CD4-positive, alpha-beta T cell treated with Interleukin-17A for 4 hours (primary cell): ENCODE measurements at regions not wholly inside any gene's neighbourhood (a gene's known extent, or its start where the extent isn't known, plus 50 kb on each side); places are given as distances from the start of the nearest gene placed in this dataset.
"Not testable (repeated sequence)": the region's sequence is repeated elsewhere in the genome, so short reads cannot be mapped to it uniquely, and the experiment has no call there.

Experiments
- DNase-seq: peaks from one replicate; pipeline ENCODE4 v3.0.0-alpha.2; 2020; ENCODE audit warnings: mixed read lengths

DNA sequence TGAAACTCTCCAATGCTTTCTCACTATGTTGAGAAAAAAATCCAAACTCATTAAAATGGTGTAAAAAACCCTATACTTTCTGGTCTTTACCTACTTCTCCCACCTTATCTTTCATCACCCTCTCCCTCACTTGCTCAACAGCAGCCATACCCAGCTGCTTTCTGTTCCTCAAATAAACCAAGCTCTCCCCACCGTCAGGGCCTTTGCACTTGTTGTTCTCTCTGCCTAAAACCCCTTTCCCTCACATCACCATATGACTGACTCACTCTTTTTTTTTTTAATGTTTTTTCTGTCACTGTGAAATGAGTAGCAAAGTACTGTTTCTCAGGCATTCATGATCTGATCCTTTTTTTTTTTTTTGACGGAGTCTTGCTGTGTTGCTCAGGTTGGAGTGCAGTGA, 122.3 kb upstream of the TMEM164 start:
- DNase-seq = no peak

DNA sequence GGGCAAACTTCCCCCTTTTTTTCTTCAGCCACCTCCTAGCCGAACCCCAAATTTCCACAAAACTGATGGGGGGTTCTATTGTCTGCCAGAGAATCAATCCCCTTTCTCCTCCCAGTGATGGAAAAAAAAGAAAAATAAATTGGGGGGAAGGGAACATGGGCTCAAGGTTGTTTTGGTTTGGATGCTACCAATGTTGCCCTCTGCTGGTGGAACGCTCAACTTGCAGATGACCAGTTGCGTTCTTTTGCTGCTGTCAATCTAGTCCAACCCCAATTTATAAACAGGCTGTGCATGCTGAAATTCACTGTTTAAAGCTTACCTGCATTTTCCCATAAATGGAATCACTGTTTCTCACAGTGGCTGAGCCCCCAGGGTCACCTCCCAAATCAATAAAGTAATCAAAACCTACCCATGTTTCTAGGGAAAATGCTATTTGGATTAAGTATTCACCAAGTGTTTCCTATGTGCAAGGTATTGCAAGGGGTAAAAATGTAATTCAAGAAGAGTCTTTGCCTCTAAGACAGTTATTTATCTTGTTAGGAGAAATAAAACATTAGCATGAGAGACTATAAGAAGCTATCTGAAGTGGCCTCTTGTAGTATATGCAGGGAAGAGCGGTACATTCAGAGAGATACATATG, 116.7 kb upstream of the TMEM164 start:
- DNase-seq = peak; percentile 41

DNA sequence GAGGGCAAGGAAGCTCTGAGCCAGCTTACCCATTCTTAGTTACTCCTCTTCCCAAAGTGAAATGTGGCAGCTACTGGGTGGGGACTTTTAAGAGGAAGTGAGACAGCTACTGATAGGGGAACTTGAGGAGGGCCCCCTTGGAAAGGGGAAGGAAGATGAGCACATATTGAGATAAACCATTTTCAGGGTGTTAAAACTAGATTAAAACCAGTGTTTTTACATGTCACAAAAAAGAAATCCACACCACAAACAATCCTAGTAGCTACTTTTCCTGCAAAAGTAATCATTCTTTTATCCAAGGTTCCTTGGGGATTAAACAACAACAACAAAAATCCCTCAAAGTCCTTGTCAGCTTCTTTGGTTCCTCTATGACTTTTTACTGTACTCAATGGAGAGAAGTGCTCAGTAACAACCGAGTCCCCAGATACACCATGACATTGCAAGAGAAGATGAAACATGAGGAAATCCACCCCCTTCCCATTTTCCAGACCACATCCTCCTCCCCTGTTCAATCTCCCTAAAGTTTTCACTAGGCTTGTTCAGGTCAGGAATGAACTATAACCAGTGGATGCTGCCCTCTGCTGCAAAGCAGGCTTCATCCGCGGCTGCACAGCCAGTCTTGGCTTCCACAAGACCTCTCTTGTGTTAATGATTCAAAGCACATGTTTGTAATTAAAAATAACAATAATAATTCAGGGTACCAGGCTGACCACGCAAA, 113.5 kb upstream of the TMEM164 start:
- DNase-seq = no peak

DNA sequence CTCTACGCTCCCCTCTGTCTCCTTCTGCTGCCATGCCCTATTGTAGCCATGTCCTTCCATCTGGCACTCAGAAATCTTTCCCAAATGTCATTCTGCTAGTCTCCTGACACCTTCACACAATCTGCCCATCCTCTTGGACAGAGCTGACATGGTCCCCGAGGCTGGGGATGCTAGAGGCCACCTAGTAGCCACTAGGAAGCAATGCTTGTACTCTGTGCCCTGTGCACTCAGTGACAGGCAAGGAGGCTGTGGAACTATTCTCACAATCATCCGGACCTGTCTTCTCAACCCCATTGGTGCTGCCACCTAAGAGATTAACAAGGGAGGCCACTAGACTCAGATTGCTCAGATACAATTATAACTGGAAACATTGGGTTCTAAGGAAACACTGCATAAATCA, 112.6 kb upstream of the TMEM164 start:
- no peak for DNase-seq

DNA sequence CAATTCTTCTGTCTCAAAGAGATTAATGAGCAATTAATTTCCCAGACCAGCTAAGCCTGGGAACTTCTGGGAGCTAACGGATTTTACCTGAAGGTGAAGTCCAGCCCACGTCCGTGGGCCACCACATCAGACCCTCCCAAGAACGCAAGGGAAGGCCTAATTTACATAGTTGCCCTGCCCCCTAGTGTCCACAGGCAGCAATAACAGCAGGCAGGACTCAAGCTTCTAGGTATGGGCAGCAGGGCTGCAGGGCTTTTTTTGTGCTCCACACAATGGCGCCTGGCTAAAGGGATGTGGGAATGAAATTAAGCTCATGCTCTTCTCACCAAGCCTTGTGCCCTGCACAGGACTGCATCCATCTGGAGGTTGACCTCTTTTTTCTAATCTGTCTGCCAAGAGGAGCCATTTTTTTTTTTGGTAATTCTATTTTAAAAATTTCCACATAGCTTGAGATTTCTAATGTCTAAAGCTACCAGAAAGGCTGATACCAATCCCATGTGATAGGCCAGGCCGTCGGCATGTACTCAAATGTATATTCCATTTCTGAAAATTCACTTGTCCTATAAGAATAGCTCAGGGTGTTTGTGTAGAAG, 111.9 kb upstream of the TMEM164 start:
- DNase-seq = peak; percentile 58

DNA sequence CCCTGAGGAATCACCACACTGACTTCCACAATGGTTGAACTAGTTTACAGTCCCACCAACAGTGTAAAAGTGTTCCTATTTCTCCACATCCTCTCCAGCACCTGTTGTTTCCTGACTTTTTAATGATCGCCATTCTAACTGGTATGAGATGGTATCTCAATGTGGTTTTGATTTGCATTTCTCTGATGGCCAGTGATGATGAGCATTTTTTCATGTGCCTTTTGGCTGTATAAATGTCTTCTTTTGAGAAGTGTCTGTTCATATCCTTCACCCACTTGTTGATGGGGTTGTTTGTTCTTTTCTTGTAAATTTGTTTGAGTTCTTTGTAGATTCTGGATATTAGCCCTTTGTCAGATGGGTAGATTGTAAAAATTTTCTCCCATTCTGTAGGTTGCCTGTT, 106.9 kb upstream of the TMEM164 start:
- not testable (repeated sequence) for DNase-seq

DNA sequence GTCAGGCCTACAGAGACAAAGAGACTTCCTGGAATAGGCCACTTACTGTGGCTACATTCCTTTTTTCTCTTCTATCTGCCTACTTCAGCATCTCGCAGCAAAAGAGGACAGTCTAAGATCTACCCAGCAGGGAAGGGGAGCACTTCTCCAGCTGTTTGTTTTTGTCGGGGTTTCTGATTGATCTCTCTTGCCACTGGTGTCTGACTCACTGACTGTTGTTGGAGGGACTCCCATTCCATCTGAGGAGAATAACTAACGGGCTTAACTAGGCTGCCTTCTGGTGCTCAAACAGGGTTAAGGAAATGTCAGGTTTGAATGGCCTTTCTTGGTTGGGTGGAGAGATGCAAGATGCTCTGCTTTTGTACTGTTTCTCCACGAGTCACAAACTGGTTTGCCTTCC, 100.2 kb upstream of the TMEM164 start:
- no peak for DNase-seq

DNA sequence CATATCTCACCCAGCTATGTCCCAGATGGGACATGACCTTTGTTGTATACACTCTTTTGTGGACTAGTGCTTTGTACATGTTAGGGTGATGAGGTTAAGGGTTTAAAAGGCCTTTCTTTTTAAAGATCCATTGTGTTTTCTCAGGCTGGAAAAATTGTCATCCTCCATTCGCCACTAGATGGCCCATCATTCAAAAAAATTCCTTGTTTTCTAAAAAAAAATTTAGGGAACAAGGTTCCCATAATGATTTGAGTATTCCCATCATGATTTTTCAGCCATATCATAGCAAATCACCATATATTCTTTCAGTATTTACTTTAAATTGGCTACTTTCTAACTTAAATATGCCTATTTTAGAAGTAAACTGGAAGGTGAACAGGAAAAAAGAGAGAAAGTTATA, 91.9 kb upstream of the TMEM164 start:
- no peak for DNase-seq

DNA sequence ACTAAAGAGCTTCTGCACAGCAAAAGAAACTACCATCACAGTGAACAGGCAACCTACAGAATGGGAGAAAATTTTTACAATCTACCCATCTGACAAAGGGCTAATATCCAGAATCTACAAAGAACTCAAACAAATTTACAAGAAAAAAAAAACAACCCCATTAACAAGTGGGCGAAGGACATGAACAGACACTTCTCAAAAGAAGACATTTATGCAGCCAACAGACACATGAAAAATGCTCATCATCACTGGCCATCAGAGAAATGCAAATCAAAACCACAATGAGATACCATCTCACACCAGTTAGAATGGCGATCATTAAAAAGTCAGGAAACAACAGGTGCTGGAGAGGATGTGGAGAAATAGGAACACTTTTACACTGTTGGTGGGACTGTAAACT, 89.9 kb upstream of the TMEM164 start:
- DNase-seq = not testable (repeated sequence)

DNA sequence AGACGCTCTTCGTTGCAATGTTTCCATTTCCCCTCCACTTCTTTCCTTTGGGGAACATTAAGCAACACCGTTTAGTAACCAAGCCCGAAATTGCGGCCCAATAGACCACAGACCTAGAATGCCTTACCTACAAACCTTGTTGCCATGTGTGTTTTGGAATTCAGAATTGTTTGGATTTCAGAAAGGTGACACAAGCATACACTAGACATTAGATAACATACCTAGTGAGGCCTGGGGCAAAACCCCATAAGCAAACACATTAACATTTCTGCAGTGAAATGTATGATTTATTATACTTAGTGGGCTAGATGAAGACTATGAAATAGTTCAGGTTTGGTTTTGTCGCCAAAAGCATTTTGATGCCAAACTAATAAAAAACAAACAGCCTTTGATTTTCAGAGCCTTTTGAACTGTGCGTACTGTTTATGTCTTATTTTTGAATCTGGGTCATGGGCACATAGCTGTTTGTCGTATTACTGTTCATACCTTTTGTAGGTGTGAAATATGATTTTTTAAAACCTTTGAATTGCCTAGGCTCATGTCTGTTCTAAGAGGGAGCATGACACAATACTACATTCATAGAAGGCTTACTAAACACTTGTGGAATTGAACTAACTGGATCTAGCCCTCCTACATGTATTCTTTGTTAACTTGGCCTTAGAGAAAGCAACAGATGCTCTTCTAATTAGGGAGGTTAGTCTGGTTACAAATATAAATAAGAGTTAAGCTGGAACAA, 88.6 kb upstream of the TMEM164 start:
- no peak for DNase-seq

DNA sequence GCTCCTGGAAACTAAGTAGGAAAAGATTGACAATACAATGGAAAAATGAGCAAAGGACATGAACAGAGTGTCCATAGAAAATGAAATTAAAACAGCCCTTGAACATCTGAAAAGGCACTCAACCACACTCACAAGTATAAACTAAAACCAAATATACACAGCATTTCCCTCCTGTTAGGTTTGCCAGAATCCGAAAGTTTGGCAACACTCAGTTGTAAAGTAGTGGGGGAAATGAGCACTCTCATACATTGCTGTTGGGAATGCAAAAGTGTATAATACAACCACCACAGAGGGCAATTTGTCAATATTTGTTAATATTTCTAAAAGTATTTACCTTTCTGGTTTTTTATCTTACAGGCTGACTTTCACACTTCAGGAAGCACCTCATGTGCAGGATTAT, 84.2 kb upstream of the TMEM164 start:
- no peak for DNase-seq

DNA sequence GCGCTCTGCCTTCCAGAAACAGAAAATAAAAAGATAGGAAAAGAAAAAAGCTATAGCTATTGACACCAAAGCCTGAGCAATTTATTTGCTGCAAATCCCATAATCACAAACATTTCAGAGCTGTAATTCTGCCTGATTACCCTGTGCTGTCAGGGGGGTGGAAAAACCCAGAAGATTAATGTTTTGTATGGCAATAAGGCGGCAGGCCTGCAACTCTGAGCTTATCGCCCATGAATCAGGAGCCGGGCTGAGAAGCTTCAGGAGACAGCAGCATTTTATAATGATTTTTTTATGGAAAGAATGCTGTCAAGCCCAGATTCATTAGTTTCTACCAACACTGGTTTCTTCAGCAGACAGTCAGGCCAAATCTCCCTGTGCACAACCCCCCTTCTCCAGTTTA, 82.6 kb upstream of the TMEM164 start:
- DNase-seq = no peak

DNA sequence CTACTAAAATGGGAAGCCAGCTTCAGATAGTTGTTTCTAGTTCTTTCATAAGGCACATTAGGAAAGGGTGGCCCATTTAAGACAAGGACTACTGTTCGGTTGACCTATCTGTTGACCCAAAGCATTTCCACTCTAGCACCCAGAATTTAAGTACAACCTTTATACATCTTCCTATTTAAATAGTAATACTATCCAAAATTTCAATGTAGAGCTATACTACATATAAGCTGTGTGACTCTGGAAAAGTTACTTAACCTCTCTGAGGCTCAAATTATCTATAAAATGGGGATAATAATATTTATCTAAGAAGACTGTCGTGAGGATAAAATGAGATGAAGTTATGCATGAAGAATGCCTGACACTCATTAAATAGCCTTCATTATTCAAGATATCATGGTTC, 82.0 kb upstream of the TMEM164 start:
- DNase-seq = no peak

DNA sequence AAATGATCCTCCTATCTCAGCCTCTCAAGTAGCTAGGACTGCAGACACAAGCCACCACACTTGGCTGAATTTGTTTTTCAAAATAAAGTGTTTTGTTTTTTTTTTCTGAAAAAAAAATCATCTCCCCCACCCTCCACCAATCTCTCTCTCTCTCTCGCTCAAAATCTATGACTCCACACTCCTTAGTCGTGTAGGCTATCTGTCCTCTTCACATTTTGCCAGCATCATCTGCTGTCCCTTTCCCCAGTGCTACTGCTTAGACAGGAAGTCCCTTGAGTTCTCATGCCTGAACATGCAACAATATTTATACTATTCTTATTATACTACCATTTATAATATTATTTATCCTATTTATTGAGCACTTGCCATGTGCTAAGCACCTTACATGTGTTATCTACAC, 80.7 kb upstream of the TMEM164 start:
- no peak for DNase-seq

DNA sequence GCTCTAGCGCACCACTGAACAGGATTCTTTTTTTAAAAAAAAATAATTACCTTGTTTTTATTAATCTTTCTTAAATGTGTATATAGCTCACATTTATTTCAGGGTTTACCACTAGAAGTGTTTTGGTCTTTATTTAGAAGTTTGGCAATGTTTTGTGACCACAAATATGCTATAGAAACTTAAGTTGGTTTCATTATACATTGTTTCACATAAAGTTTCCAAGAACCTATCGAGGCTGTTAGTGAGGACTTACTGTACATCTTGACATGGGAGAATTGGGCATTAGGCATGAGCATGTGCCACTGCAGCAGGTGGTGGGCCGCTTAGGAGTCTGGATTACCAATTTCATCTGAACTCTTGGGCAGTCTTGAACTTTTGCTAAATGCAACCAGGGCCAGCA, 77.9 kb upstream of the TMEM164 start:
- DNase-seq = not testable (repeated sequence)

DNA sequence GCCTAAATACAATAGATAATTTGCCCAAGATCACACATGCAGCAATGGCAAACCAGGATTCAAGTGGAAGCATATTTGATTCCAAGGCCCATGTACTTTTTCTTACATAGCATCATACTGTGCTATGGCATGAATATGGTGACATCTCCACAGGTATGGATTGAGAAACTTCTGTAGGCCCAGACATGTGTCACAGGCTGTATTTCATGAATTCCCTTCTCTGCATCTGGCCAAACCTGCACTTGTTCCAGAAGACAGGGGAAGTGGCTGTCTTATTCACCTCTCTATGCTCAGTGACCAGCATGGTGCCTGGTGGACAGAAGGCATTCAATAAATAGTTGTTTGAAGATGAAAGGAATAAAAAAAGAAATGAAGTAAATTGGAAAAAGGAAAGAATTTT, 77.3 kb upstream of the TMEM164 start:
- DNase-seq = no peak

DNA sequence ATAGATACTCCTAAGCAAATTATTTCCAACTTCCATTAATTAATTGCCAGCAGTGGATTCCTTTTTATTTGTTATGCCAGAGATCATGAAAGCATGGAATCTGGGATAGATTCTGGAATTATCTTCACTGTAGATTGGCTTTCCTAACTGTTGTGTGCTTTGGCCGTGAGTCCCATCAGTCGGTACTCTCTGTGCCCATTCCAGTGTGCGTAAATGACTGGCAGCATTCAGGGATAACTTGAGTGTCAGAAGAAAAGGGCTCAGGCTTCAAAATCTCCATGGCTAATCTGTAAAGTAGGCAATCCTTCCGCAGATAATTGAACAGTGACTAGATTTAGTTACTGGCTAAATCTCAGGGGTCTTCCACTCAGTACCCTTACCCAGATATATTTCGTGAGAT, 76.8 kb upstream of the TMEM164 start:
- no peak for DNase-seq

DNA sequence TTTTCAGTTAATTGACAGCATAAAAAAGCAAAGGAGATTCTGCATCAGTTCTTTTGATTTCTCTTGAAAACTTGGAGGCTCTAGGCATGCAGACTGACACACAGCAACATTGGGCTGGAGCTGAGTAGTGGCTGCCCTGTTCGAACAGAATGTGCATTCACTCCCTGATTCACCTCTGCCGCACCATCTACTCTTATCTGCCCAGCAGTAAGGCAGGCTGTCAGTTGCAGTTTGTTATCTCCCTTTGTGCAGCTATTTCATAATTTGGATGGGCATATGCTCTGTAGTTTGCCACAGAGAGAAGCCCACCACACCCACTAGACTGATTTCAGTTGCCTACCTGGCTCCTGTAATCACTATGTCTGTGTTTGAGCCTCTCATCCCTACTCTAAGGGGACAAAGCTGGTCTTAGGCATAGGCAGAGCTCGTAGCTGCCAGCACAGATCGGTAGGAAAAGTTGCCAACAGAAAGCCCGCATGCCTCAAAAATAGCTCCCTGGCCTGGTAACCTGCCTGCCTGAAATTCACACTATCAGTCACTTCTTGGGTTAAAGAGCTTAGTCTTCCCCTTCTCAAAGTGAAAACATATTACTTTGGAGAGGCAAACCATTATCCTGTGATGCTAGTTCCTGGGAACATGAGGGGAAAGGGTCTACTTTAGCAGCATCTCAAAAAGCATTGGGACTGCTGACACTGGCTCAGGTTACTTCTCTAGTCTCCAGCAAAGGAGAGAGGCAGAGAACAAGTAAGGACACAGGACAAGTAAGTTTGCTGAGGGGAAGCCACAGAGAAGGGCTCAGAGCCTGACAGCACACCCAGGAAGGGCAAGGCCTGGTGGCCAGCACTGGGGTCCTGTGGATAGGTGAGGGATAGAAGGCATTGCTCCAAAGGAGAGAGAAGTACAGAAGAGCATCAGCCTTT, 75.9 kb upstream of the TMEM164 start:
- DNase-seq = no peak

DNA sequence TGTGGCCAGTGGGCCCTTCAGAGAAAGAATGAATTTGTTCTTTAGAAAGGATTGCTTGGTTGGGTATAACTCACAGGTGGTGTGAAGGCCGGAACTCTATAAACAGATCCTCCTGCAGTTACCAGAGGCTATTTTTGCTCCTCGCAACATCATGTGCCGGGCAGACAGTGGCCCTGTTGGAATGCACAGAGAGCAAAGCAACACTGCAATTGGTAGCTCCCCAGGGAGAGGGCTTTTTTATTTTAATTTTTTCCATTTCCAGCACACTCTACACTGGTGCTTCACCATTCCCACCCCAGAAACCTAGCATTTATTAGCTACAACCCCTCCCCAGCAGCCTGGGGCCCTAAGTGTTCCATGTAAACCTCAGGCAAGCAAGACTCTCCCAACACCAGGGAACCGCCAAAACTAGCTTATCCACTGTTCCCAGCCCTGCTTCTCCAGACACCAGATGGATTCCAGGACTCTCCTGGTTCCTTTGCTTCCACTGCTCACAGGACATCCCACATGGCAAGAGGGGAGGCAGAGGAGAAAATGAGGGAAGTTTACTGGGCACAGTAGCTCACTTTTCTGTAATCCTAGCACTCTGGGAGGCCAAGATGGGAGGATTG, 75.1 kb upstream of the TMEM164 start:
- no peak for DNase-seq

DNA sequence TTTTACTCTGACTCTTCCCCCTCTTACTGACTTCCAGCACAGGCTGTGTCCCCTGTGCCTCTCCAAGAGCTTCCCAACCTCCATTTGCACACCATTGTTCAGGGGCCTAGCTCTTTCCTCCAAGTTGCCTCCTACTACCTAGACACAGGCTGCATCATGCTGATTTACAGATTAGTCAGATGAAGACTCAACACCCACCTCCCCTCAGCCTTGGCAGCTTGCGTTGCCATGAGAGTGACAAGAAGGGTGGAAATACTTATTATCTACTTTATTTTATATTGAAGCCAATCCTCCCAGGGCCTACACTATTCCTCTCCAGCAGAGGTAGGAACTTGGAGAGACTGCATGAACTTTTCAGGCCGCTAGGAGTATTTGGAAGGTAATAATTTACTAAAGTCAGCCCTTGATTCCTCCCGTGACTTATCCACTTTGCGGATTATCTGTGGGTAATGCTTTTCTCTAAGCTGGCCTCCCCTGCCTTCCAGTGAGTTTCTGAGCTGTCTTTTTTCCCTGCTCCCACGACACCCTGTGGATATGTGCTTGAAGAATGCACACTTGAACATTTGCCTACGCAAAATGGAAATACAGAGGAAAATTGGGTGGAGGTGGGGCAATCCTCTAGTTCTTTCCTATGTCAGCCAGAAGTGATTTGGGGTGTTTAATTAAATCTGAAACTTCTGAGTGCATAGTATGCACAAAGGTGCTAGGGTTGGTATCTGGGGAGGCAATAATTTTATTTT, 74.1 kb upstream of the TMEM164 start:
- DNase-seq = no peak

DNA sequence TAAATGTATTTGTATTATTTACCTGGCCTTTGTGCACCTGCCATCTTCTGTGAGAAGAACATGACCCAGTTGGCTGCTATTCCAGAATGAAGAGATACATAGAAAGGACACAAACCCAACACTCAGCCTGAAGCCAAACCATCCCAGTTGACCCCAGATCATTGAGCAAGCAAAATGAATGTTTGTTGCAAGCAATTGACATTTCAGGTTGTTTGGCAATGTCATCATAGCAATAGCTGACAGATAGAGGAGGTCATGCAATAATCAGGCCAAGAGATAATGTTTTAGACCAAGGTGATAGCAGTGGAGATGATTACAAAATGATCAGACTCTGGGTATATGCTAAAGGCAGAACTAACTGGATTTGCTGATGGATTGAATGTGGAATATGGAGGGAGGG, 71.2 kb upstream of the TMEM164 start:
- DNase-seq = no peak

DNA sequence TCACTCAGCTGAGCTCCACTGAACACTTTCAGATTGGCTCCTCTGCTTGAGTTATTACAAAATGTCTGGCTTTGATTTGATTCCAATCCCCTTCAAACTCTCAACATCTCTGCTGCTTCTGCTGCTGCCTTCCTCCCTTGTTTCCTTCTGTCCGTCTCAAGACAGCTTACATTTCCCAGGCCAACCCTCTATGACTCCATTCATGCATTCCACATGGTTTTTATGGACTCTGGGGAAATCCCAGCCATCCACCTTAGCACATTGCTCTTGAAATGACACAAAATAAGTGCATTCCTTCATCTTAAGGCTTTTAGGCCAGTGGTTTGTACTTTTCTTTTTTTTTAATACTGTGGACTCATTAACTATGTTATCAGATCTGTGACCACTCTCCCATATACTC, 68.5 kb upstream of the TMEM164 start:
- DNase-seq = no peak
